GM12874 (cell line): ENCODE measurements at regions not wholly inside any gene's neighbourhood (a gene's known extent, or its start where the extent isn't known, plus 50 kb on each side); places are given as distances from the start of the nearest gene placed in this dataset.

Experiments used
- CTCF ChIP-seq: IDR thresholded peaks from 2 replicates; pipeline ENCODE4 v1.5.1; 2011; ENCODE audit warnings: low read depth, mild to moderate bottlenecking, control low read depth, low read length, moderate library complexity; ENCODE audit not compliant: insufficient read depth

- TF ChIP-seq CTCF = no peak
Observed at GRCh38 chr7:10325395-10325794, 648.3 kb upstream of the PHF14 start.

- no peak for TF ChIP-seq CTCF
Observed at GRCh38 chr7:10343108-10343507, 630.6 kb upstream of the PHF14 start.

DNA sequence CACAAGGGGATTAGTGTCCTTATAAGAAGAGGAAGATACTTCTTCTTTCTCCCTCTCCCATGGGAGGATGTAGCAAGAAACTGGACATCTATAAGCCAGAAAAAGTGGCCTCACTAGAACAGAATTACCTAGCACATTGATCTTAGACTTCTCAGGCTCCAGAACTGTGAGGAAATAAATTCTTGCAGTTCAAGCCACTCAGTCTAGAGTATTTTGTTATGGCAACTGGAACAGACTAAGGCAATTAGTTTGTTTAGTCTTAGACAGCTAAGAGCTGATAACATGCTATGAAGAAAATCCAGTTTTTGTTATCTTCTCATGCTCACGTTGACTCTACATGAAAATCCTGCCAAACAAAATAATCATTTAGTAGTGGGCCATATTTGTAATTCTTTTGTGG is 627.6 kb upstream of the PHF14 start:
- TF ChIP-seq CTCF = no peak

DNA sequence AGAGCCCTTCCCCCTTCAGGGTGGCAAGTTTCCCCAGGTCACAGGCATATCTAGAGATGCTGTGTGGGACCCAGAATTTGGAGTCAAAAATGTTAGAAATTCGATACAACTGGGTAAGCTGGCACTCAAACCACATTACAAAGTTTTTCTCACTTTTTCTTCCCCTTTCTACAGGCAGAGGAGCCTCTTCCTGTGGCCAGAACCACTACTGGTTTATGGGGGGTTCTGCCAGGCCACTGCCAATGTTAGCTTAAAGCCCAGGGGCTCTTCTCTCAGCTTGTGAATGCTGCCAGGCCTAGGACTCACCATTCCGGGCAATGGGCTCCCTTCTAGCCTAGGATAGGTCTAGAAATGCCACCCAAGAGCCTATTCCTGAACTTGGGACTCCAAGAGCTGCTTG is 617.9 kb upstream of the PHF14 start:
- TF ChIP-seq CTCF = no peak

DNA sequence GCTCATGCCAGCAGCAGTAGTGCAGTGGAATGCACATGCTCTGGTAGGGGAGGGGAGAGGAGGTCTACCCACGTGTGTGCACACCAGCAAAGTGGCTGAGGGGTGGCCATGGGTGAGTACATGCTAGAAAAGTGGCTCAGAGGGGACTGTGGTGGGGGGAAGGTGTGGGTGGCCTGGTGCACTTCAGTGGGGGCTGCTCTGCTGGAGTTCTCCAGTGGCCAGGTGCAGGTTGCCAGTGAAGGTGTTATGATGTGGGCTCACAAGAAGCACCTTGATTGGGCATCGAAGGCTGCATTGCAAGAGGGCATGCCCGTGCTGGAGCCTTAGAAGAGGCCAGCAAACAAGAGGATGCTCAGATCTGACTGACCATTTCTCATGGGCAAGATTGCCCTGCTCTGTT is 613.6 kb upstream of the PHF14 start:
- no peak for TF ChIP-seq CTCF

- TF ChIP-seq CTCF = no peak
Observed at GRCh38 chr7:10401793-10402192, 571.9 kb upstream of the PHF14 start.

DNA sequence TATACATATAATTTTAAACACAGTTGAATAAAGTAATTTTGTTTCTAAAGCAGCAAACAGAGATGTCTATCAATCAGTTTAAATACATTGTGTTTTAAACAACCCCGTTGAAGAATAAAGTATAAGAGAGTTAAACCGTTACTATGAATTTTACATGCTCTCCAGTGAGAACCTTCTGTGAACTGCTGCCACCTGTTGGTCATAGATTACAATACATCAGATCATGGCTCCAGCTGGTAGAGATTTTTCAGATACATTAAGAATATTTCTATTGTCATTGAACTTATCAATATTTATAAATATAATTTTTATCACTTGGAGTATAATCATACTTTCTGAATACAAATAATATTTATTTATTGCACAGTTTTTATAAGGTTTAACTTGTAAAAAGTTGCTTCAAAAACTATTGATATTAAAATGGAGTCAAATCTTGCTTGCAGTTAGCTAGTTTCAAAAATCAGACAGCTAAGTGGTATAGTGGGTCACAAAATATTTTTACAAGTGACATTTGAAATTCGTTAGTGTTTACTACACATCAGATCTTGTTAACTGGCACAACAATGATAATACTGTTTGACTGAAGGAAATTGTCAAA is 561.2 kb upstream of the PHF14 start:
- TF ChIP-seq CTCF = peak; percentile 53
